Nephron progenitor cell (in vitro differentiated cells): ENCODE measurements at regions not wholly inside any gene's neighbourhood (a gene's known extent, or its start where the extent isn't known, plus 50 kb on each side); places are given as distances from the start of the nearest gene placed in this dataset.

ENCODE experiments used
- DNase-seq: peaks from one replicate; pipeline ENCODE4 v3.0.0; 2021
- H3K27ac Mint-ChIP-seq: 2 replicates; pipeline ENCODE4 v1.8.0; 2021; ENCODE audit warnings: mild to moderate bottlenecking, moderate library complexity, mixed read lengths
- H3K27me3 Mint-ChIP-seq: 2 replicates; pipeline ENCODE4 v1.8.0; 2021; ENCODE audit warnings: mild to moderate bottlenecking, low read depth, mixed read lengths; ENCODE audit not compliant: poor library complexity
- H3K36me3 Mint-ChIP-seq: 2 replicates; pipeline ENCODE4 v1.8.0; 2021; ENCODE audit warnings: low read depth, mixed read lengths
- H3K4me1 Mint-ChIP-seq: 2 replicates; pipeline ENCODE4 v1.8.0; 2021; ENCODE audit warnings: mixed read lengths
- H3K4me3 Mint-ChIP-seq: 2 replicates; pipeline ENCODE4 v1.8.0; 2021; ENCODE audit warnings: mild to moderate bottlenecking, moderate library complexity, mixed read lengths
- H3K9me3 Mint-ChIP-seq: 2 replicates; pipeline ENCODE4 v1.8.0; 2021; ENCODE audit warnings: mild to moderate bottlenecking, moderate library complexity, mixed read lengths
- CTCF ChIP-seq: fragments of 200-600 bp; sonication (generic); IDR thresholded peaks from 2 replicates; pipeline ENCODE4 v1.5.0; 2021; ENCODE audit warnings: antibody characterized with exemption

DNA sequence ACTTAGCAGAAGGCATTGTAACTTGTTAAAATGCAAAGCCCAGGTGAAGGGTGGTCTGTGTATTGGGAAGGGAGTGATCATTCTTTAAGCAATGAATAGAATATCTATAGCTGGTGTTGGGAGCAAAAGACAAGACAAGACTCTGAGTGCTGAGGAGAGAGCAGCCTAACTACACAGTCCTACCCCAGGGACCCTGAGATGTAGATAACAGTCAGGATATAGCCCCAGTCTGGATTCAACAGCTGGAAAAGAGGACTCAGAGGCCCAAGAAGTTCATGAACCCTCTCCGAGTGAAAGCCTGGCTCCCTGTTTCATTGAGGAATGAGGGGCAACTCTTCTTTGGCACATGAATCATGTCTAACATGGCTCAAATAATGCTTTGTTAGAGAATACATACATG, 310.7 kb upstream of the SLC14A2 start:
- Mint-ChIP-seq H3K9me3 (peaks cover 5% of the 10 kb centered on the region), H3K36me3 (no peaks in the 10 kb centered on the region), H3K4me3 (no peak overlapping the region), H3K27ac (no peak overlapping the region), H3K27me3 (peaks cover 9% of the 10 kb centered on the region), H3K4me1 (peaks cover 5% of the 10 kb centered on the region)
- no peak for DNase-seq
- TF ChIP-seq CTCF, result no peak

DNA sequence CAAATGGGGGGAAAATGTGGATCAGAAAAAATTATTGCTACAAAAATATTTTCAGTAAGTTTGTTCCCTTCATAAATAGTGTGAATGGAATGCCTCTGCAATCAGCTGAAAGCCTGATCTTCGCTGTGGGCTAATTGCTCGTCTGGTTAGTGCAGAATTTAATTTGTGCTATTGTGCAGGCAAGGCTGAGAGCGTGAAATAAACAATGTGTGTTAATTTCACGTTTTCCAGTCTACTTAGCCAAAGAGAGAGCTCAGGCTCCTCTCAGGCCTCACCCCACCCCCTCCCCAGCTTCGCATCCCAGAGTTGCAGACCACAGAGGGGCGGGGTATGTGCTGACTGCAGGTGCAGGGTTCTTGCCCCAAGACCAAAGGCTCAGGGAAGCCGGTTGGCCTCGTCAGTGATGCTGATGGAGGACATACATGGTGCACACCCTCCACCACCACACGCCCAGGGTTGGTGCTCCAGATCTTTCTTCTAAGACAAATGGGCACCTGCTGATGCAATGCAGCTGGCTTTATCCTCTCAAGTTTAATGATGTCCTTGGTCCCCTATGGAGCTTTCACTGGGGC, 302.6 kb upstream of the SLC14A2 start:
- DNase-seq, result no peak
- no peak overlapping the region for H3K4me3 Mint-ChIP-seq
- H3K4me1 Mint-ChIP-seq, result peaks cover 5% of the 10 kb centered on the region
- no peak overlapping the region for H3K27ac Mint-ChIP-seq
- TF ChIP-seq CTCF, result no peak
- no peaks in the 10 kb centered on the region for H3K36me3 Mint-ChIP-seq
- peaks cover 1% of the 10 kb centered on the region for H3K9me3 Mint-ChIP-seq
- H3K27me3 Mint-ChIP-seq, result peaks cover 4% of the 10 kb centered on the region

GRCh38 chr18:45316127-45316526, 299.1 kb upstream of the SLC14A2 start:
- Mint-ChIP-seq H3K27me3 (peaks cover 4% of the 10 kb centered on the region), H3K27ac (no peak overlapping the region)

GRCh38 chr18:45317948-45318640, 297.2 kb upstream of the SLC14A2 start:
- Mint-ChIP-seq H3K9me3 (no peaks in the 10 kb centered on the region), H3K27ac (no peak overlapping the region), H3K4me1 (peaks cover 27% of the 10 kb centered on the region), H3K4me3 (no peak overlapping the region), H3K36me3 (no peaks in the 10 kb centered on the region), H3K27me3 (peaks cover 4% of the 10 kb centered on the region)
- TF ChIP-seq CTCF, result no peak
- no peak for DNase-seq

More at GRCh38 chr18:45316127-45316526, 299.1 kb upstream of the SLC14A2 start:
- H3K36me3 Mint-ChIP-seq, result no peaks in the 10 kb centered on the region
- H3K4me1 Mint-ChIP-seq, result peaks cover 9% of the 10 kb centered on the region
- no peak for DNase-seq
- TF ChIP-seq CTCF, result peak; percentile 13
- no peak overlapping the region for H3K4me3 Mint-ChIP-seq
- no peaks in the 10 kb centered on the region for H3K9me3 Mint-ChIP-seq

DNA sequence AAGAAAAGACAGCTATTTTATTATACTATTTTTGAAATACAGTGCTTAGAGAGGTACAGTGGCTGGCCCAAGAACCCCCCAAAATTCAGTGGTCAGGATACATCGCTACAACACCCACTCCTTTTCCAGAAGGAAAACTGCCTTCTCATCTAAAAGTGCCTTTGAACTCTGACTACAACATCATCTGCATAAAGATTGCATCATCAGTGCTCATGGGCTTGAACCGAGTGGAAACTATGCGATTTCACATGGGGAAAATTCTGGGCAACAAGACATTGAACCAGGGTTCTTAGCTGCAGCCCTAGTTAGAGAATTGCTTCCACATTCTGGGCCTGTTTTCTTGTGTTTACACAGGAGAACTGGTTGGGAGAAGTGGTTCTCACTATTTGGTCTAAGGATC, 294.6 kb upstream of the SLC14A2 start:
- peaks cover 4% of the 10 kb centered on the region for H3K27me3 Mint-ChIP-seq
- DNase-seq, result no peak
- H3K4me3 Mint-ChIP-seq, result no peak overlapping the region
- peaks cover 53% of the 10 kb centered on the region for H3K4me1 Mint-ChIP-seq
- no peak overlapping the region for H3K27ac Mint-ChIP-seq
- H3K9me3 Mint-ChIP-seq, result no peaks in the 10 kb centered on the region
- H3K36me3 Mint-ChIP-seq, result no peaks in the 10 kb centered on the region
- TF ChIP-seq CTCF, result no peak

GRCh38 chr18:45321520-45321919, 293.8 kb upstream of the SLC14A2 start:
- H3K27ac Mint-ChIP-seq, result peak overlapping the region; percentile 16
- H3K36me3 Mint-ChIP-seq, result no peaks in the 10 kb centered on the region
- H3K4me3 Mint-ChIP-seq, result peak overlapping the region; percentile 0
- DNase-seq, result no peak
- no peaks in the 10 kb centered on the region for H3K9me3 Mint-ChIP-seq
- TF ChIP-seq CTCF, result no peak
- no peaks in the 10 kb centered on the region for H3K27me3 Mint-ChIP-seq
- peaks cover 61% of the 10 kb centered on the region for H3K4me1 Mint-ChIP-seq
